MM.1S (cell line): ENCODE measurements at regions not wholly inside any gene's neighbourhood (a gene's known extent, or its start where the extent isn't known, plus 50 kb on each side); places are given as distances from the start of the nearest gene placed in this dataset.

Experiments used
- DNase-seq: peaks from one replicate; pipeline ENCODE4 v3.0.0-alpha.2; 2015
- H2AFZ ChIP-seq: fragments of 300-600 bp; sonication (generic); 2 replicates; pipeline ENCODE4 v1.6.0; 2016; ENCODE audit warnings: antibody characterized with exemption, low read length
- H3F3A ChIP-seq: fragments of 300-600 bp; sonication (generic); 2 replicates; pipeline ENCODE4 v1.6.1; 2016; ENCODE audit warnings: mild to moderate bottlenecking, antibody characterized with exemption, low read length, moderate library complexity, mixed read lengths; ENCODE audit not compliant: insufficient read depth
- H3K27ac ChIP-seq: fragments of 300-600 bp; sonication (generic); 2 replicates; pipeline ENCODE4 v1.5.1; 2016; ENCODE audit warnings: mild to moderate bottlenecking, low read length
- H3K27me3 ChIP-seq: fragments of 300-600 bp; sonication (generic); replicated peaks from 2 replicates; pipeline ENCODE4 v1.6.0; 2016; ENCODE audit warnings: low read length; ENCODE audit not compliant: insufficient read depth
- H3K36me3 ChIP-seq: fragments of 300-600 bp; sonication (generic); replicated peaks from 2 replicates; pipeline ENCODE4 v1.6.1; 2016; ENCODE audit warnings: mild to moderate bottlenecking, low read length, mixed read lengths; ENCODE audit not compliant: insufficient read depth
- H3K4me1 ChIP-seq: fragments of 300-600 bp; sonication (generic); 2 replicates; pipeline ENCODE4 v1.6.1; 2016; ENCODE audit warnings: low read length, mixed read lengths
- H3K4me2 ChIP-seq: fragments of 300-600 bp; sonication (generic); 2 replicates; pipeline ENCODE4 v1.6.0; 2016; ENCODE audit warnings: low read depth, low read length
- H3K4me3 ChIP-seq: fragments of 300-600 bp; sonication (generic); 2 replicates; pipeline ENCODE4 v1.5.1; 2016; ENCODE audit warnings: low read length, mixed read lengths
- H3K79me2 ChIP-seq: fragments of 300-600 bp; sonication (generic); 2 replicates; pipeline ENCODE4 v1.6.1; 2016; ENCODE audit warnings: mixed run types, low read length, mixed read lengths
- H3K9ac ChIP-seq: fragments of 300-600 bp; sonication (generic); 2 replicates; pipeline ENCODE4 v1.6.1; 2016; ENCODE audit warnings: low read length, mixed read lengths
- H3K9me2 ChIP-seq: fragments of 300-600 bp; sonication (generic); replicated peaks from 2 replicates; pipeline ENCODE4 v1.6.1; 2016; ENCODE audit warnings: mild to moderate bottlenecking, low read length, mixed read lengths; ENCODE audit not compliant: insufficient read depth
- H3K9me3 ChIP-seq: fragments of 300-600 bp; sonication (generic); replicated peaks from 2 replicates; pipeline ENCODE4 v1.6.1; 2016; ENCODE audit warnings: mild to moderate bottlenecking, low read length, mixed read lengths; ENCODE audit not compliant: insufficient read depth
- H4K20me1 ChIP-seq: fragments of 300-600 bp; sonication (generic); 2 replicates; pipeline ENCODE4 v1.6.1; 2016; ENCODE audit warnings: mild to moderate bottlenecking, low read length, moderate library complexity, mixed read lengths; ENCODE audit not compliant: insufficient read depth
- CTCF ChIP-seq: fragments of 300-600 bp; sonication (generic); IDR thresholded peaks from 2 replicates; pipeline ENCODE4 v1.5.1; 2016; ENCODE audit warnings: antibody characterized with exemption, low read length, mixed read lengths
- EZH2 ChIP-seq: fragments of 300-600 bp; sonication (generic); optimal IDR thresholded peaks from 2 replicates; pipeline ENCODE3; 2017; ENCODE audit warnings: low read depth, mild to moderate bottlenecking, antibody characterized with exemption, low read length, mixed read lengths
- EZH2phosphoT487 ChIP-seq: fragments of 300-600 bp; sonication (generic); IDR thresholded peaks from 2 replicates; pipeline ENCODE4 v1.6.1; 2018; ENCODE audit warnings: antibody characterized with exemption, low read length

GRCh38 chr11:106461148-106461691 is 383.8 kb downstream of the AASDHPPT start:
- TF ChIP-seq EZH2: no peak
- TF ChIP-seq EZH2phosphoT487: no peak
- TF ChIP-seq CTCF: no peak
- Histone ChIP-seq H3K27ac (no peak overlapping the region), H3K4me3 (no peak overlapping the region), H3F3A (no peaks in the 10 kb centered on the region), H3K27me3 (no peaks in the 10 kb centered on the region), H3K79me2 (no peaks in the 10 kb centered on the region), H3K36me3 (no peaks in the 10 kb centered on the region), H3K9me3 (no peaks in the 10 kb centered on the region), H3K4me1 (no peaks in the 10 kb centered on the region), H3K9me2 (no peaks in the 10 kb centered on the region), H4K20me1 (no peaks in the 10 kb centered on the region), H3K9ac (no peak overlapping the region), H3K4me2 (no peak overlapping the region), H2AFZ (no peak overlapping the region)
- DNase-seq: no peak

GRCh38 chr11:106461839-106462545 is 384.5 kb downstream of the AASDHPPT start:
- no peaks in the 10 kb centered on the region for H3K79me2 ChIP-seq
- H3K4me2 ChIP-seq: no peak overlapping the region
- H4K20me1 ChIP-seq: no peaks in the 10 kb centered on the region
- H3K36me3 ChIP-seq: no peaks in the 10 kb centered on the region
- no peaks in the 10 kb centered on the region for H3K9me2 ChIP-seq
- H3F3A ChIP-seq: no peaks in the 10 kb centered on the region
- no peak overlapping the region for H3K9ac ChIP-seq
- no peak for TF ChIP-seq EZH2
- TF ChIP-seq EZH2phosphoT487: no peak
- TF ChIP-seq CTCF: no peak
- DNase-seq: no peak
- H3K4me3 ChIP-seq: no peak overlapping the region
- no peak overlapping the region for H2AFZ ChIP-seq
- no peak overlapping the region for H3K27ac ChIP-seq
- H3K9me3 ChIP-seq: no peaks in the 10 kb centered on the region
- no peaks in the 10 kb centered on the region for H3K27me3 ChIP-seq
- H3K4me1 ChIP-seq: no peaks in the 10 kb centered on the region

GRCh38 chr11:106463154-106463553 is 385.7 kb downstream of the AASDHPPT start:
- H3K4me2 ChIP-seq: no peak overlapping the region
- H2AFZ ChIP-seq: no peak overlapping the region
- no peak overlapping the region for H3K9ac ChIP-seq
- no peaks in the 10 kb centered on the region for H3K4me1 ChIP-seq
- TF ChIP-seq EZH2 (no peak), CTCF (no peak), EZH2phosphoT487 (no peak)
- no peak for DNase-seq
- no peaks in the 10 kb centered on the region for H3F3A ChIP-seq
- H3K9me3 ChIP-seq: no peaks in the 10 kb centered on the region
- H3K79me2 ChIP-seq: no peaks in the 10 kb centered on the region
- H3K36me3 ChIP-seq: no peaks in the 10 kb centered on the region
- H3K4me3 ChIP-seq: no peak overlapping the region
- no peaks in the 10 kb centered on the region for H3K9me2 ChIP-seq
- no peaks in the 10 kb centered on the region for H3K27me3 ChIP-seq
- no peaks in the 10 kb centered on the region for H4K20me1 ChIP-seq
- H3K27ac ChIP-seq: no peak overlapping the region
